ENCODE measurements at regions not wholly inside any gene's neighbourhood (a gene's known extent, or its start where the extent isn't known, plus 50 kb on each side); places are given as distances from the start of the nearest gene placed in this dataset.
"Not testable (repeated sequence)": the region's sequence is repeated elsewhere in the genome, so short reads cannot be mapped to it uniquely, and the experiment has no call there.

DNA sequence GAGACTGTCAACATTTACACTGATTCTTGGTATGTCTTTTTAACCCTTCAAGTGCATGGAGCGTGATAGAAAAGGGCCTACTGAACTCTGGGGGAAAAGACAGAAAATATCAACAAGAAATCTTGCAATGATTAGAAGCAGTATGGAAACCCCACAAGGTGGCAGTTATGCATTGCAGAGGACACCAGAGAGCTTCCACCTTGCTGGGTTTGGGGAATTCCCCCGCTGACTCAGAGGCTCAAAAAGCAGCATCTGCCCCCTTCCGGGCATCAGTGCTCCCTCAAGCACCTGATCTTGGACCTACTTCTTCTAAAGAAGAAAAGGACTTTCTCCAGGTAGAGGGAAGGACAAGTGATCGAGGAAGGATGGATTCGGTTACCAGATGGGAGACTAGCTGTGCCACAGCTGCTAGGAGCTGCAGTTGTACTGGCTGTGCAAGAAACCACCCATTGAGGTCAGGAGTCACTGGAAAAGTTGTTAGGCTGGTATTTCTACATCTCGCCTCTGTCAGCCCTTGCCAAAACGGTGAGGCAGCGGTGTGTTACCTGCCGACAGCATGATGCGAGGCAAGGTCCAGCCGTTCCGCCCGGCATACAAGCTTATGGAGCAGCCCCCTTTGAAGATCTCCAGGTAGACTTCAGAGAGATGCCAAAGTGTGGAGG is 102.8 kb upstream of the OSBPL11 start:
- DNase-seq, result peak; percentile 2

DNA sequence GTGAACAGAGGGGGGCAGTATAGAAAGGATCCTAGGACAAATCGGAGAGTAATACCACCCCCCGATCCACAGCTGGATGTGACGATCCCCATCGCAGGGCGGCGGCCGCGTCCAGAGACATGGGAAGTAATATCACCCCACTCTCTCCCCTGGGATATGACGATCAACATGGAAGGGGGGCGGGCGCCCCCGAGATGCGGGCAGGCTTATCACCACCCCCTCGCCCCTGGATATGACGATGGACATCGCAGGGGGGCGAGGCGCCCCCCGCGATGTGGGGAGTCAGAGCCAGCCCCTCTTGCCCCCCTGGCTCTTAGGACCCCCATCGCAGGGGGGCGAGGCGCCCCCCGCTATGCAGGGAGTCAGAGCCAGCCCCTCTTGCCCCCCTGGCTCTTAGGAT is 120.4 kb upstream of the OSBPL11 start:
- DNase-seq, result no peak

GRCh38 chr3:125732151-125732550 is 136.9 kb upstream of the OSBPL11 start:
- not testable (repeated sequence) for DNase-seq

DNA sequence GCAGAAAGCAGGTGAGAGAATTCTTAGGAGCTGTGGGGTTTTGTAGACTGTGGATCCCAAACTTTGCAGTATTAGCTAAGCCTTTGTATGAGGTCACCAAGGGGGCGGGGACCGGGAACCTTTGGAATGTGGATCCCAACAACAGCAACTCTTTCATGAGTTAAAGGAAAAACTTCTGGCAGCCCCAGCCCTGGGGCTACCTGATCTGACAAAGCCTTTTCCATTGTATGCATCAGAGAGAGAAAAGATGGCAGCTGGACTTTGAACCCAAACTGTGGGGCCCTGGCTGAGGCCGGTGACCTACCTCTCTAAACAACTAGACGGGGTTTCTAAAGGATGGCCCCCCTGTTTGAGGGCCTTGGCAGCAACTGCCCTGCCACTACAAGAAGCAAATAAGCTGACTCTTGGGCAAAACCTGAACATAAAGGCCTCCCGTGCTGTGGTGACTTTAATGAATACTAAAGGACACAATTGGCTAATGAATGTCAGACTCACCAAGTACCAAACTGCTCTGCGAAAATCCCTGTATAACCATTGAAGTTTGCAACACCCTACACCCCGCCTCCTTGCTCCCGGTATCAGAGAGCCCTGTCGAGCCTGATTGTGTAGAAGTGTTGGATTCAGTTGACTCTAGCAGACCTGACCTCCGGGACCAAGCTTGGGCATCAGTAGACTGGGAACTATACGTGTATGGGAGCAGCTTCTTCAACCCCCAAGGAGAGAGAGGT is 146.9 kb upstream of the OSBPL11 start:
- DNase-seq, result not testable (repeated sequence)

GRCh38 chr3:125742845-125743244 is 147.5 kb upstream of the OSBPL11 start:
- peak; percentile 42 for DNase-seq

GRCh38 chr3:125757050-125757449 is 161.8 kb upstream of the OSBPL11 start:
- peak; percentile 1 for DNase-seq

DNA sequence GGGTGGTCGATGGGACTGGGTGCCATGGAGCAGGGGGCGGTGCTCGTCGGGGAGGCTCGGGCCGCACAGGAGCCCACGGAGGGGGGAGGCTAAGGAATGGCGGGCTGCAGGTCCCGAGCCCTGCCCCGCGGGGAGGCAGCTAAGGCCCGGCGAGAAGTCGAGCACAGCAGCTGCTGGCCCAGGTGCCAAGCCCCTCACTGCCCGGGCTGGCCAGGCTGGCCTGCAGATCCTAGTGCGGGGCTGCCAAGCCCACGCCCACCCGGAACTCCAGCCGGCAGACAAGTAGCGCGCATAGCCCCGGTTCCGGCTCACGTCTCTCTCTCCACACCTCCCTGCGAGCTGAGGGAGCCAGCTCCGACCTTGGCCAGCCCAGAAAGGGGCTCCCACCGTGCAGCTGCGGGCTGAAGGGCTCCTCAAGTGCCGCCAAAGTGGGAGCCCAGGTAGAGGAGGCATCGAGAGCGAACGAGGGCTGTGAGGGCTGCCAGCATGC is 163.4 kb upstream of the OSBPL11 start:
- DNase-seq, result not testable (repeated sequence)

GRCh38 chr3:125762601-125763000 is 167.3 kb upstream of the OSBPL11 start:
- not testable (repeated sequence) for DNase-seq

DNA sequence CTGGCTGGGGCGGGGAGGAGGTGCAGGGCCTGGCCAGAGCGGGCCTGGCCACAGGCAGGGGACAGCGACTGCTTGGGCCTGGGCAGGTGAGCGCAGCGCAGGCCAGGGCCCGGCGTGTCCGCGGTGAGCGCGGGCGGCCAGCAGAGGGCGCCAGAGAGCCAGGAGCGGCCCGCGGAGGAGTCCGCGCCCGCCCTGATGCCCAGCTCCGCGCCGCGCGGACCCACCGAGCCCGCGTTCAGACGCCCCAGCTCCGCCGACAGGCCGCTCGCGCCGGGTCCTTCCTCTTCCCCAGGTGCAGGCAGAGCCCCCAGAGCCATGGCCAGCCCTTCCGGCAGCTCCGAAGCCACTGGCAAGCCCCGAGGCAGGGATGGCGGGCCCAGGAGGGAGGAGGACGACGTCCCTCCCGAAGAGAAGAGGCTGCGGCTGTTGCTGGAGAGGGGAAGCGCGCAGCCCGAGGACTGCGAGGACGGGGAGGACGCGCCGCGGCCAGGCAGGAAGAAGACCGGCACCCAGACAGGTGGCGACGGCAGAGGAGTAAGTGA is 171.1 kb upstream of the OSBPL11 start:
- DNase-seq, result peak; percentile 33

DNA sequence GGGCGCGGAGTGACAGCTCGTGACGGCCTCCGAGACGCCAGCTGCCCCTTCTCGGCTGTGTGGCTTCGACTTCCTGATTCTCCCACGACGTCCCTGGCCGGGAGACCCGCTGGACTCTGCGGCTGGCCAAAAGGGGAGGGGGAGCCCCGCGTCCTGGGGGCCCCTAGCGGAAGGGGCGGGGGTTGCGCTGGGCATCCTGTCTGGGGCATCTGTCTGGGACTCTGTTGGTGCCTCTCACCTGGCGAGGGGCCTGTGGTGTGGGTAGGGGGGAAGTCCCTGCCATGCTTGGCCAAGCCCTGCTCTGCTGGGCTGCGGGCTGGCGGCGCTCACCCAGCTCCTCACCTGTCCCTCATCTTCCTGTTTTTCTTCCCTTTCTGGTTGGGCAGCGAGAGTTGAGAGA is 171.6 kb upstream of the OSBPL11 start:
- DNase-seq, result not testable (repeated sequence)

GRCh38 chr3:125767641-125768040 is 172.3 kb upstream of the OSBPL11 start:
- no peak for DNase-seq

GRCh38 chr3:125768821-125769220 is 173.5 kb upstream of the OSBPL11 start:
- not testable (repeated sequence) for DNase-seq

DNA sequence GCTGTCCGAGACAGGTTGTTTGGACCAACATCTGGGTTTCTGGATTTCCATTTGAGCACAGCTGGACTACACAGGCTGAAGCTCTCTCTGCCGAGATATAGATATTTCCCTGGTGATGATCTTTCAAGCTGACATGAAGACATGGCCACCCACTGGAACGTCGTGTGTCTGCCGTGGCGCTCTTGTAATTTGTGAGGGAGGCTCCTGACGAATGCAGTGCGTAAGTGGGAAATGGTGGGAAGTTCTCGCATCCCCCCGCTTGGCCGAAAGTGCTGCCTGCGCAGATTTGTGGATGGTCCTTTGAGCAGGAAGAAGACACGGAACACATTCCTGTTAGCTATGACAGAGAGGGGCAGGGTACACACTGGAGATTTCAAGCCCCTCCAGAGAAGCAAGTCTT is 176.2 kb upstream of the OSBPL11 start:
- not testable (repeated sequence) for DNase-seq

DNA sequence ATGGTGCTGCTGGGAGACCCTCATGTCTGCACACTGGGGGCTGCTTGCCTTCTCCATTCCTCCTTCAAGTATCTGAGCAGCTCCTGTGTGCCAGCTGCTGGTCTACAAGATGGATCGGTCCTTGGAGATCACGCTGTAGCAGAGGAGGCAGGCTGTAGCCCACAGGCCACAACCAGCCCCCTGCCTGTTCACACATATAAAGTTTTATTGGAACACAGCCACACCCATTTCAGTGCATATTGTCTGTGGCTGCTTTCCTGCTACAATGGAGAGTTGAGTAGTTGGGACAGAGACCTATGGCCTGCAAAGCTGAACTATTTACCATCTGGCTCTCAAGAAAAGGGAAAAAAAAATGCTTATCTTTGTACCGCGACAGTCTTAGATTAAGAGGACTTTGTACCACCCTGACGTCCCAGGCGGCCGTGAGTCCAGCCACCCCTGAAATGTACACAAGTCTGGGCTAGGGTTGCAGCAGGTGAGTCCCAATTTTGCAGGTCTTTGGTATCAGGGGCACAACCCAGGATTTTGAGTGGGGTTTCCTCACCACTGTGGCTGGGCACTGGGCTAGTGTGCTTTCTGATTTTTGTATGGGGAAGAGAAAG is 179.2 kb upstream of the OSBPL11 start:
- DNase-seq, result not testable (repeated sequence)

GRCh38 chr3:125775106-125775505 is 179.8 kb upstream of the OSBPL11 start:
- not testable (repeated sequence) for DNase-seq

- DNase-seq, result not testable (repeated sequence)
These were observed 180.5 kb upstream of the OSBPL11 start for GRCh38 chr3:125775606-125776294.

GRCh38 chr3:125779276-125779675 is 184.0 kb upstream of the OSBPL11 start:
- DNase-seq, result not testable (repeated sequence)

GRCh38 chr3:125779918-125780317 is 184.6 kb upstream of the OSBPL11 start:
- DNase-seq, result not testable (repeated sequence)

GRCh38 chr3:125781678-125782077 is 186.4 kb upstream of the OSBPL11 start:
- not testable (repeated sequence) for DNase-seq

DNA sequence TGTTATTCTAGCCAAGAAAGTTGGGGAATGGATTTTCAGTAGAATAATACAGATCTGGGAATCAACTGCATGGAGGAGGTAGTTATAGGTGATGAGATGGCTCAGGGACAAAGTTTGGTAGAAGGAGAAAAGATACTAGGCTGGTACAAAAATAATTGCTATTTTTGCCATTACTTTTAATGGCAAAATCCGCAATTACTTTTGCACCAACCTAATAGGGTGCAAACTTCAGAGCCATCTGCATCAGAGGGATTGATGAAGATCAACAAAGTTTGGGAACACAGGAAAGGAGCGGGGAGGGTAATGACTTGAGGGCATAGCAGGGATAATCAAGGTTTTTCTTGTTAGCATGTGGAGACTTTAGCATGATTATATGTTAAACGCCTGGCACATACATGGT is 178.7 kb upstream of the ROPN1B start:
- DNase-seq, result not testable (repeated sequence)

DNA sequence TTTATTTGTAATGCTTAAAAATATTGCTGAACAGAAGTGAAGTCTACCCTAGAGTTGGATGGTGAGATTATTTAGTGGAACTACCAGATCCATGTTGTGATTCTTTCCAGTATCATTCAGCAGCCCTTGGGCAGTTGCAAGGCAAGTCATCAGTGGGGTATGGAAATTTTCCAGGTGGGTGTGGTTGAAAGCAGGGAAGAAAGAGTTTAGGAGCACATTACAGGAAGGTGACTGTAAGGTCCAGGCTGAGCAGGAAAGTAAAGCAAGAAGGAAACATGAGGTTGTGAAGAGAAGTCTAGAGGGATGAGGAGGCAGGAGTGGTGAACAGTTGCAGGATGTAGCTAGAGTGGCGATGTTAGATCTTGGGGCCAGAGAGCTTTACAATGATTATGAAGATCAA is 178.0 kb upstream of the ROPN1B start:
- DNase-seq, result not testable (repeated sequence)

DNA sequence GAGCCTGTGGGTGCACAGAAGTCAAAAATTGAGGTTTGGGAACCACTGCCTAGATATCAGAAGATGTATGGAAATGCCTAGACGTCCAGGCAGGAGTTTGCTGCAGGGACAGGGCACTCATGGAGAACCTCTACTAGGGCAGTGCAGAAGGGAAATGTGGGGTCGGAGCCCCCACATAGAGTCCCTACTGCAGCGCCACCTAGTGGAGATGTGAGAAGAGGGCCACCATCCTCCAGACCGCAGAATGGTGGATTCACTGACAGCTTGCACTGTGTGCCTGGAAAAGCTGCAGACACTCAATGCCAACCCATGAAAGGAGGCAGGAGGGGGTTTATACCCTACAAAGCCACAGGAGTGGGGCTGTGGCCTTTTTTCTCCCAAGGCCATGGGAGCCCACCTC is 159.0 kb upstream of the ROPN1B start:
- not testable (repeated sequence) for DNase-seq

DNA sequence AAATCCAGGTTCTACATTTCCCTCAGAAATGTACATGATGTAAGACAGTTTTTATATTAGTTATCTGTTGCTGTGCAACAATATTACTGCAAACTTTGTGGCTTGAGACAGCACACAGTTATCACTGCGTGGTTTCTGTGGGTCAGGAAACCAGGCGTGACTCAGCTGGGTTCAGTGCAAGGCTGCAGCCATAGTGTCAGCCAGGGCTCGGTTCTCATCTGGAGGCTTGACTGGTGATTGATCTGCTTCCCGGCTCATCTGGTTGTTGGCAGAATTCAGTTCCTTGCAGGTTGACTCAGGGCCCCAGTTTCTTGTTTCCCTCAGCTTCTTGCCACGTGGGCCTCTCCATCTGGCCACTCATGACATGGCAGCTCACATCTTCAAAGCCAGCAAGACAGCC is 146.8 kb upstream of the ROPN1B start:
- DNase-seq, result peak; percentile 45
